Caco-2 (cell line): ENCODE measurements at regions not wholly inside any gene's neighbourhood (a gene's known extent, or its start where the extent isn't known, plus 50 kb on each side); places are given as distances from the start of the nearest gene placed in this dataset.

Source experiments
- BruUV-seq: library from RNA; stranded (reverse); fragments of 400-500 nt; replicated peaks from 2 replicates; lab custom pipeline; 2021; lab: Mats Ljungman, UMichigan
- CTCF ChIA-PET: fragments of 300-600 bp; sonication (Branson Sonifier 250); formaldehyde crosslinking; loops from one replicate; lab custom pipeline; 2022; ENCODE audit warnings: antibody characterized with exemption; lab: Charles Lee
- POLR2A ChIA-PET: fragments of 300-600 bp; sonication (Branson Sonifier 250); formaldehyde crosslinking; loops from one replicate; lab custom pipeline; 2022; ENCODE audit warnings: antibody characterized with exemption; lab: Charles Lee
- DNase-seq, 2 experiments: peaks; one replicate each; pipeline versions ENCODE4 v3.0.0 to v3.0.0-alpha.2; 2020 to 2022
- H3K27me3 ChIP-seq: replicated peaks from 2 replicates; pipeline ENCODE4 v1.6.0; 2011; ENCODE audit warnings: low read length; ENCODE audit not compliant: control insufficient read depth, insufficient read depth
- H3K36me3 ChIP-seq: 2 replicates; pipeline ENCODE4 v1.5.1; 2011; ENCODE audit warnings: low read length; ENCODE audit not compliant: control insufficient read depth, insufficient read depth
- H3K4me1 ChIP-seq: fragments of 250-450 bp; sonication (Bioruptor Pico); 2 replicates; pipeline ENCODE4 v1.5.1; 2020; ENCODE audit warnings: mild to moderate bottlenecking
- H3K4me3 ChIP-seq: 2 replicates; pipeline ENCODE4 v1.5.1; 2011; ENCODE audit warnings: low read depth, mild to moderate bottlenecking, control low read depth, low read length
- H3K9me3 ChIP-seq: fragments of 250-450 bp; sonication (Bioruptor Pico); 2 replicates; pipeline ENCODE4 v1.5.1; 2020; ENCODE audit warnings: mild to moderate bottlenecking, moderate library complexity
- H3K27ac Mint-ChIP-seq: one replicate; pipeline ENCODE4 v1.8.0; 2022; ENCODE audit warnings: mixed read lengths; ENCODE audit not compliant: unreplicated experiment
- H3K27me3 Mint-ChIP-seq: one replicate; pipeline ENCODE4 v1.8.0; 2022; ENCODE audit warnings: mixed read lengths; ENCODE audit not compliant: insufficient read depth, unreplicated experiment
- H3K36me3 Mint-ChIP-seq: one replicate; pipeline ENCODE4 v1.8.0; 2022; ENCODE audit warnings: mild to moderate bottlenecking, mixed read lengths; ENCODE audit not compliant: insufficient read depth, unreplicated experiment
- H3K4me1 Mint-ChIP-seq: one replicate; pipeline ENCODE4 v1.8.0; 2022; ENCODE audit warnings: low read depth, mixed read lengths; ENCODE audit not compliant: unreplicated experiment
- H3K4me3 Mint-ChIP-seq: one replicate; pipeline ENCODE4 v1.8.0; 2022; ENCODE audit warnings: mild to moderate bottlenecking, moderate library complexity, mixed read lengths; ENCODE audit not compliant: unreplicated experiment
- H3K9me3 Mint-ChIP-seq: one replicate; pipeline ENCODE4 v1.8.0; 2022; ENCODE audit warnings: mixed read lengths; ENCODE audit not compliant: unreplicated experiment
- intact Hi-C: fragments of 100-400 bp; cut with micrococcal nuclease; formaldehyde crosslinking; loops from one replicate; pipeline ENCODE4 v1.10.0; 2022; ENCODE audit not compliant: unreplicated experiment
- TF ChIP-seq, protein P1 (sequence below), 2 experiments: fragments of 200-600 bp in 1 of 2; IDR thresholded peaks; 1 replicate in 1 of 2; 2 replicates in 1 of 2; pipeline versions ENCODE4 v1.5.1 to v1.8.0; 2011 to 2022; ENCODE audit warnings: antibody characterized with exemption in 1 of 2, control low read depth in 1 of 2, inconsistent platforms in 1 of 2, low read depth in 1 of 2, low read length in 1 of 2, mild to moderate bottlenecking in 1 of 2, moderate library complexity in 1 of 2; ENCODE audit not compliant: insufficient read depth in 1 of 2, severe bottlenecking in 1 of 2, unreplicated experiment in 1 of 2

DNA sequence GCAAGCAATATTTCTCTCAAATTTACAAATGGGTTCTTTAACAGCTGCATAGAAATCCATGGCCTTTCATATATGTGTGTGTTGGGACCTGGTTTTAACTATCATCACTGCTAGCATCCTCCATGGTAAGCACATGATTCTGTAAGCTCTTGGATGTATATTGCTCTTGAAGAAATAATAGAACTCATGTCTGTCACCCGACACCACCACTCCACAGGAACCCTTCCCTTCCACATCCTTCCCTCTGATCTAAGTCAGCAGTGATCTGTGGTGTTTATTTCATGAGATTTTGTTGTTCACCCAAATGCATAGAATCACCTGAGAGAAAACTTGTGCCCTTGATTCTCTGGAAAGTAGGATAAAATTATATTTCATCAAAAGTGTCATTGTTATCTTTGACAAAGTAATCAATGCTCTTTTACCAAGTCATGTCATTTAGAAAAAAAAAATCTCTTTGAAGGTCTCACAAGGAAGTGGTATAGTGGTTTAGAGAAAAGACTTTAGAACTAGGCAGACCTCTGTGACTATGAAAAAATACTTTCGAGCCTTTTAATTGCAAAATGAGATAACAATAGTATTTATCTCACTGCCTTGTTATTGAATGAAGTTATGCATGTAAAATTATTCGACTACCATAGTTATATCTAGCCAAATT is 649.8 kb upstream of the SLC35B3 start:
- Histone ChIP-seq H3K36me3 (no peaks in the 10 kb centered on the region), H3K4me3 (no peak overlapping the region), H3K4me1 (no peaks in the 10 kb centered on the region), H3K27me3 (no peaks in the 10 kb centered on the region), H3K9me3 (no peaks in the 10 kb centered on the region)
- POLR2A ChIA-PET, result no interaction called here
- TF ChIP-seq, protein P1, sequence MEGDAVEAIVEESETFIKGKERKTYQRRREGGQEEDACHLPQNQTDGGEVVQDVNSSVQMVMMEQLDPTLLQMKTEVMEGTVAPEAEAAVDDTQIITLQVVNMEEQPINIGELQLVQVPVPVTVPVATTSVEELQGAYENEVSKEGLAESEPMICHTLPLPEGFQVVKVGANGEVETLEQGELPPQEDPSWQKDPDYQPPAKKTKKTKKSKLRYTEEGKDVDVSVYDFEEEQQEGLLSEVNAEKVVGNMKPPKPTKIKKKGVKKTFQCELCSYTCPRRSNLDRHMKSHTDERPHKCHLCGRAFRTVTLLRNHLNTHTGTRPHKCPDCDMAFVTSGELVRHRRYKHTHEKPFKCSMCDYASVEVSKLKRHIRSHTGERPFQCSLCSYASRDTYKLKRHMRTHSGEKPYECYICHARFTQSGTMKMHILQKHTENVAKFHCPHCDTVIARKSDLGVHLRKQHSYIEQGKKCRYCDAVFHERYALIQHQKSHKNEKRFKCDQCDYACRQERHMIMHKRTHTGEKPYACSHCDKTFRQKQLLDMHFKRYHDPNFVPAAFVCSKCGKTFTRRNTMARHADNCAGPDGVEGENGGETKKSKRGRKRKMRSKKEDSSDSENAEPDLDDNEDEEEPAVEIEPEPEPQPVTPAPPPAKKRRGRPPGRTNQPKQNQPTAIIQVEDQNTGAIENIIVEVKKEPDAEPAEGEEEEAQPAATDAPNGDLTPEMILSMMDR (IDR thresholded peaks at IDR 0.05; ENCODE audit: insufficient read depth in 1 of 2, low read depth in 1 of 2, low read length in 1 of 2, severe bottlenecking in 1 of 2, unreplicated experiment in 1 of 2), result no peak
- no peak overlapping the region for H3K27ac Mint-ChIP-seq
- intact Hi-C loops, result no loop called here
- CTCF ChIA-PET, result no interaction called here
- no peaks in the 10 kb centered on the region for H3K27me3 Mint-ChIP-seq
- H3K4me1 Mint-ChIP-seq, result no peaks in the 10 kb centered on the region
- BruUV-seq, result no TSS peak
- no peak overlapping the region for H3K4me3 Mint-ChIP-seq
- no peak for DNase-seq
- no peaks in the 10 kb centered on the region for H3K9me3 Mint-ChIP-seq
- H3K36me3 Mint-ChIP-seq, result no peaks in the 10 kb centered on the region

DNA sequence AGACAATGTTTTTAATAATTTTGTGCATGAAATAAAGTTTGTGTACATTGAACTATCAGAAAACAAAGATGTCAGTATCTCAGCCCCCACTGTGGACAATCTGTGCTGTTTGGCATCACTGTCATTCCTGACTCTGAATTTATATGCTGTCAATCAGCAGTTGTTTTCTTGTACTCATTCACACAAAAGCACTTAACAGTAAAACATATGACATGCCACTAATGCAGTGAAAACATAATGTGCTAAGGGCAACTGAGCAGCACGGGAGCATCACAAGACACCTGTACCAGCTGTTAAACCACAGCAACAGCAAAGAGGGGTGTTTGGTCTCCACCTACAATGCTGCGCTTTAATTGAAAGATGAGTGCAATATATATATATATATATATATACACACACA is 647.8 kb upstream of the SLC35B3 start:
- TF ChIP-seq, protein P1 (IDR thresholded peaks at IDR 0.05; ENCODE audit: insufficient read depth in 1 of 2, low read depth in 1 of 2, low read length in 1 of 2, severe bottlenecking in 1 of 2, unreplicated experiment in 1 of 2), result no peak
- Mint-ChIP-seq H3K4me1 (no peaks in the 10 kb centered on the region), H3K27ac (no peak overlapping the region), H3K27me3 (no peaks in the 10 kb centered on the region), H3K4me3 (no peak overlapping the region), H3K36me3 (no peaks in the 10 kb centered on the region), H3K9me3 (no peaks in the 10 kb centered on the region)
- Histone ChIP-seq H3K27me3 (no peaks in the 10 kb centered on the region), H3K9me3 (no peaks in the 10 kb centered on the region), H3K4me1 (no peaks in the 10 kb centered on the region), H3K36me3 (no peaks in the 10 kb centered on the region), H3K4me3 (no peak overlapping the region)
- no TSS peak for BruUV-seq
- ChIA-PET CTCF (no interaction called here), POLR2A (no interaction called here)
- DNase-seq, result no peak
- intact Hi-C loops, result no loop called here

DNA sequence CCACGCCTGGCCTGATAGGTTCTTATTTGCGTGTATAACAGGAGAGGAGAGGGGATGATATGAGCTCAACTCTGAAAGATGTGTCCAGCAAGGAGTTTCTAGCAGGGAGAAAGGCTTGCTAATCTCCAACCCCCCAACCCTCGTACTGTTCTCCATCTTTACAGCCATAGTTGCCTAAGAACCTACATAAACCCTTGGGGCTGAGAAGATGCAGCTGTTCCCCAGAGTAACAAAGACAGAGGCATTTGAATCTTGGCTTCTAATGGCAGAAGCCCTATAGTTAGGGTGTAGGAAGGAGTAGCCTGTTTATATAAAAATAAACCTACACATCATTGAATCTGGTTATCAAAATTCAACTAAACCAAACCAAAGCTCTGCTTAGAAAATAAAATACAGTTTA is 631.4 kb upstream of the SLC35B3 start:
- H3K4me3 Mint-ChIP-seq, result no peak overlapping the region
- no peak overlapping the region for H3K4me3 ChIP-seq
- no peaks in the 10 kb centered on the region for H3K36me3 ChIP-seq
- no peaks in the 10 kb centered on the region for H3K27me3 ChIP-seq
- no peak for DNase-seq
- ChIA-PET CTCF (no interaction called here), POLR2A (no interaction called here)
- H3K4me1 Mint-ChIP-seq, result no peaks in the 10 kb centered on the region
- H3K27me3 Mint-ChIP-seq, result no peaks in the 10 kb centered on the region
- no peaks in the 10 kb centered on the region for H3K4me1 ChIP-seq
- no peaks in the 10 kb centered on the region for H3K9me3 Mint-ChIP-seq
- intact Hi-C loops, result no loop called here
- TF ChIP-seq, protein P1 (IDR thresholded peaks at IDR 0.05; ENCODE audit: insufficient read depth in 1 of 2, low read depth in 1 of 2, low read length in 1 of 2, severe bottlenecking in 1 of 2, unreplicated experiment in 1 of 2), result no peak
- no peaks in the 10 kb centered on the region for H3K9me3 ChIP-seq
- no peak overlapping the region for H3K27ac Mint-ChIP-seq
- no peaks in the 10 kb centered on the region for H3K36me3 Mint-ChIP-seq
- BruUV-seq, result no TSS peak
